22Rv1 (cell line): ENCODE measurements at regions not wholly inside any gene's neighbourhood (a gene's known extent, or its start where the extent isn't known, plus 50 kb on each side); places are given as distances from the start of the nearest gene placed in this dataset.

Experiments
- CTCF ChIP-seq: fragments of 450-650 bp; IDR thresholded peaks from 2 replicates; pipeline ENCODE4 v1.5.1; 2017; ENCODE audit warnings: mild to moderate bottlenecking
- ZFX ChIP-seq: fragments of 450-650 bp; IDR thresholded peaks from 2 replicates; pipeline ENCODE4 v1.6.1; 2017; ENCODE audit warnings: antibody characterized with exemption, borderline replicate concordance

GRCh38 chr4:14695095-14695845 is 307.0 kb upstream of the CPEB2 start:
- no peak for TF ChIP-seq CTCF
- no peak for TF ChIP-seq ZFX
